IMR-90 (cell line): ENCODE measurements at regions not wholly inside any gene's neighbourhood (a gene's known extent, or its start where the extent isn't known, plus 50 kb on each side); places are given as distances from the start of the nearest gene placed in this dataset.

ENCODE experiments used
- ATAC-seq: fragments of 200-7000 bp; cut with Tn5 transposase; 2 replicates; pipeline ENCODE4 v1.9.1; 2020; ENCODE audit warnings: low read depth, mild to moderate bottlenecking, moderate library complexity
- BruUV-seq: library from RNA; stranded (reverse); fragments of 400-500 nt; replicated peaks from 2 replicates; lab custom pipeline; 2021; lab: Mats Ljungman, UMichigan
- CTCF ChIA-PET: fragments of 300-600 bp; formaldehyde crosslinking; extraction: SDS; loops from one replicate; lab custom pipeline; 2021; ENCODE audit warnings: antibody characterized with exemption; lab: Yijun Ruan, JAX
- POLR2A ChIA-PET: fragments of 300-600 bp; sonication (Branson Sonifier 250); formaldehyde crosslinking; loops from one replicate; lab custom pipeline; 2022; ENCODE audit warnings: antibody characterized with exemption; ENCODE audit not compliant: unreplicated experiment; lab: Charles Lee
- DNase-seq: peaks from one replicate; pipeline ENCODE4 v3.0.0; 2013
- H2AFZ ChIP-seq: replicated peaks from 2 replicates; pipeline ENCODE3; 2013; ENCODE audit warnings: low read length, mild to moderate bottlenecking; ENCODE audit not compliant: poor library complexity
- H2AK5ac ChIP-seq: 2 replicates; pipeline ENCODE4 v1.6.1; 2013; ENCODE audit warnings: low read depth, low read length, inconsistent platforms
- H2AK9ac ChIP-seq: replicated peaks from 2 replicates; pipeline ENCODE3; 2013; ENCODE audit warnings: mild to moderate bottlenecking, low read depth, low read length, moderate library complexity; ENCODE audit not compliant: poor library complexity
- H2BK120ac ChIP-seq: 2 replicates; pipeline ENCODE4 v1.6.1; 2013; ENCODE audit warnings: low read depth, low read length, inconsistent platforms
- H2BK15ac ChIP-seq: 3 replicates; pipeline ENCODE4 v1.6.1; 2013; ENCODE audit warnings: low read depth, low read length, inconsistent platforms
- H2BK20ac ChIP-seq: 2 replicates; pipeline ENCODE4 v1.6.1; 2013; ENCODE audit warnings: low read depth, mild to moderate bottlenecking, inconsistent platforms, low read length, moderate library complexity
- H2BK5ac ChIP-seq: 2 replicates; pipeline ENCODE4 v1.6.1; 2013; ENCODE audit warnings: mild to moderate bottlenecking, low read depth, low read length, inconsistent platforms; ENCODE audit not compliant: poor library complexity, severe bottlenecking
- H3K14ac ChIP-seq: replicated peaks from 2 replicates; pipeline ENCODE4 v1.6.1; 2013; ENCODE audit warnings: low read depth, low read length, inconsistent platforms
- H3K18ac ChIP-seq: 2 replicates; pipeline ENCODE4 v1.6.1; 2013; ENCODE audit warnings: low read depth, low read length, control low read depth
- H3K23ac ChIP-seq: 2 replicates; pipeline ENCODE4 v1.6.1; 2013; ENCODE audit warnings: low read depth, low read length, inconsistent platforms
- H3K27ac ChIP-seq: 2 replicates; pipeline ENCODE4 v1.5.1; 2013; ENCODE audit warnings: mild to moderate bottlenecking, control low read depth, low read length; ENCODE audit not compliant: insufficient read depth
- H3K27me3 ChIP-seq: 2 replicates; pipeline ENCODE4 v1.6.1; 2013; ENCODE audit warnings: low read length; ENCODE audit not compliant: control insufficient read depth, insufficient read depth
- H3K36me3 ChIP-seq: 2 replicates; pipeline ENCODE4 v1.6.1; 2013; ENCODE audit warnings: low read length, mixed read lengths; ENCODE audit not compliant: control insufficient read depth, insufficient read depth
- H3K4ac ChIP-seq: 2 replicates; pipeline ENCODE4 v1.6.1; 2013; ENCODE audit warnings: low read depth, low read length, inconsistent platforms
- H3K4me1 ChIP-seq: 2 replicates; pipeline ENCODE4 v1.6.1; 2013; ENCODE audit warnings: low read length, mixed read lengths; ENCODE audit not compliant: control insufficient read depth, insufficient read depth
- H3K4me2 ChIP-seq: 2 replicates; pipeline ENCODE4 v1.6.1; 2013; ENCODE audit warnings: low read depth, mild to moderate bottlenecking, control low read depth, low read length, moderate library complexity
- H3K4me3 ChIP-seq: 2 replicates; pipeline ENCODE4 v1.5.1; 2013; ENCODE audit warnings: low read depth, mild to moderate bottlenecking, control low read depth, low read length, moderate library complexity; ENCODE audit not compliant: insufficient read depth
- H3K56ac ChIP-seq: 2 replicates; pipeline ENCODE4 v1.6.1; 2013; ENCODE audit warnings: low read length, inconsistent platforms; ENCODE audit not compliant: insufficient read depth; ENCODE audit errors: extremely low read depth
- H3K79me1 ChIP-seq, 2 experiments: 2 replicates each; pipeline ENCODE4 v1.6.1; 2013; ENCODE audit warnings: low read length in 2 of 2, inconsistent platforms in 1 of 2, low read depth in 1 of 2
- H3K9ac ChIP-seq: 2 replicates; pipeline ENCODE4 v1.6.1; 2013; ENCODE audit warnings: low read depth, low read length, control low read depth
- H3K9me1 ChIP-seq: 2 replicates; pipeline ENCODE4 v1.6.1; 2013; ENCODE audit warnings: low read length, inconsistent platforms; ENCODE audit not compliant: insufficient read depth
- H3K9me3 ChIP-seq: 2 replicates; pipeline ENCODE4 v1.6.1; 2013; ENCODE audit warnings: low read length; ENCODE audit not compliant: control insufficient read depth, insufficient read depth
- H4K20me1 ChIP-seq: 2 replicates; pipeline ENCODE4 v1.6.1; 2013; ENCODE audit warnings: low read length, inconsistent platforms; ENCODE audit not compliant: insufficient read depth
- H4K5ac ChIP-seq: 2 replicates; pipeline ENCODE4 v1.6.1; 2013; ENCODE audit warnings: mild to moderate bottlenecking, low read depth, low read length, control low read depth
- H4K8ac ChIP-seq, 2 experiments: 2 replicates each; pipeline ENCODE4 v1.6.1; 2013; ENCODE audit warnings: low read depth in 2 of 2, low read length in 2 of 2, control low read depth in 1 of 2, inconsistent platforms in 1 of 2
- H4K91ac ChIP-seq: 2 replicates; pipeline ENCODE4 v1.6.1; 2013; ENCODE audit warnings: low read depth, low read length, inconsistent platforms; ENCODE audit not compliant: insufficient read depth
- BHLHE40 ChIP-seq: fragments of 150-350 bp; IDR thresholded peaks from 2 replicates; pipeline ENCODE4 v1.6.1; 2016; ENCODE audit warnings: mild to moderate bottlenecking, low read depth, low read length
- RAD21 ChIP-seq: IDR thresholded peaks from 2 replicates; pipeline ENCODE4 v1.6.1; 2012; ENCODE audit warnings: low read length, improper control_type of control experiment
- RCOR1 ChIP-seq: IDR thresholded peaks from 2 replicates; pipeline ENCODE4 v1.6.1; 2012; ENCODE audit warnings: mild to moderate bottlenecking, low read length, improper control_type of control experiment; ENCODE audit not compliant: insufficient replicate concordance
- WGBS, 2 experiments: methylation state at CpG; one replicate each; pipeline versions ENCODE4 v1.1.5 to v1.1.7; 2013; ENCODE audit warnings: missing lambda C conversion rate in 2 of 2; ENCODE audit not compliant: insufficient read length in 1 of 2; ENCODE audit errors: extremely low coverage in 2 of 2; 5-methylcytosine and 5-hydroxymethylcytosine counted together
- dilution Hi-C: fragments of 300-500 bp; cut with HindIII; formaldehyde crosslinking; loops from one replicate; pipeline ENCODE4 v1.14.3; 2018; ENCODE audit warnings: low sequenced_read_pairs; ENCODE audit not compliant: unreplicated experiment
- in situ Hi-C: fragments of 300-500 bp; cut with MboI; formaldehyde crosslinking; loops from 3 replicates; pipeline ENCODE4 v1.14.3; 2019; ENCODE audit warnings: low sequenced_read_pairs, inconsistent platforms, mixed read lengths
- intact Hi-C: fragments of 100-400 bp; cut with micrococcal nuclease; formaldehyde crosslinking; loops from 2 replicates; pipeline ENCODE4 v1.10.0; 2022

GRCh38 chr17:21476867-21477266 is 100.7 kb downstream of the KCNJ12 start:
- Histone ChIP-seq H2BK5ac (no peak overlapping the region), H3K4me2 (no peak overlapping the region), H4K91ac (no peak overlapping the region), H3K4me3 (no peak overlapping the region), H3K4me1 (no peaks in the 10 kb centered on the region), H2BK120ac (no peak overlapping the region), H2BK20ac (no peak overlapping the region), H4K5ac (no peak overlapping the region), H2AFZ (no peak overlapping the region), H3K14ac (no peak overlapping the region), H3K36me3 (no peaks in the 10 kb centered on the region), H3K56ac (no peak overlapping the region), H3K27me3 (peaks cover 49% of the 10 kb centered on the region), H3K9me1 (no peaks in the 10 kb centered on the region), H2BK15ac (no peak overlapping the region), H3K79me1 (no peaks in the 10 kb centered on the region), H4K8ac (no peak overlapping the region), H3K18ac (no peak overlapping the region), H3K9me3 (peaks cover 4% of the 10 kb centered on the region; the same call in 1 of the 2 replicates), H3K4ac (no peak overlapping the region), H4K20me1 (no peaks in the 10 kb centered on the region), H2AK5ac (no peak overlapping the region), H3K23ac (no peak overlapping the region), H3K27ac (no peak overlapping the region), H3K9ac (no peak overlapping the region), H2AK9ac (no peak overlapping the region)
- ChIA-PET POLR2A (no interaction called here), CTCF (no interaction called here)
- WGBS, 2 experiments: 71% methylated on average over 7 of the region's 11 CpGs; no CpG with 5 or more reads in 1 of the 2 experiments
- ATAC-seq (no peak), DNase-seq (no peak)
- dilution Hi-C loops: no loop called here
- no peak for TF ChIP-seq RCOR1
- no peak for TF ChIP-seq RAD21
- TF ChIP-seq BHLHE40: no peak
- no TSS peak for BruUV-seq
- in situ Hi-C loops: no loop called here
- intact Hi-C loops: no loop called here
